ENCODE measurements at regions not wholly inside any gene's neighbourhood (a gene's known extent, or its start where the extent isn't known, plus 50 kb on each side); places are given as distances from the start of the nearest gene placed in this dataset.

GRCh38 chr3:194046995-194047645, 88.8 kb upstream of the HES1 start:
- TF ChIP-seq CTCF (IDR thresholded peaks at IDR 0.05), result no peak
- TF ChIP-seq POLR2A (IDR thresholded peaks at IDR 0.05), result no peak
